ENCODE measurements at regions not wholly inside any gene's neighbourhood (a gene's known extent, or its start where the extent isn't known, plus 50 kb on each side); places are given as distances from the start of the nearest gene placed in this dataset.

DNA sequence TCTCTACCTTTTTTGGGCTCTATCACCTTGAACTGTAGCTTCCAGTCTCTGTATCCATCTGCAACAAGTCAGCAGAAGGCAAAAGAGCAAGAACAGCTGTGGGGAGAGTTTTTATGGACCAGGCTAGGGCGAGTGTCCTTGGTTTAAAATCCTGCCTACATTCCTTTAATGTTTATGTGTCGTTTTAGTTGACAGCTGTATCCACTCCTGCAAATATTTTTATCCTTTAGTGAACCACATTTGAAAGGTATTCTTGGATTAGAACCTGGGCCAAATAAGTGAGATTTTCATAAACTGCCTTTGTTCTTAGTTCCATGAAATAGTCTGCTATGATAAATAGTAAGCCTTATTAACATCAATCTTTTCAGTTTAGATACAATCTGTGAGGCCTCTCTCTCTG, 712.2 kb downstream of the ETS1 start:
- TF ChIP-seq CTCF (IDR thresholded peaks at IDR 0.05) (no peak), EZH2 (IDR thresholded peaks at IDR 0.05; ENCODE audit: borderline replicate concordance, insufficient read depth, low read depth, low read length, poor library complexity, severe bottlenecking) (no peak)
- Histone ChIP-seq H3K36me3 (replicated peaks in 1 of 2; ENCODE audit: control extremely low read depth in 1 of 2, control insufficient read depth in 1 of 2, extremely low read depth in 1 of 2, insufficient read depth in 2 of 2, low read length in 1 of 2) (no peaks in the 10 kb centered on the region), H3K4me1 (ENCODE audit: control insufficient read depth in 2 of 2, insufficient read depth in 2 of 2, low read length in 2 of 2) (no peaks in the 10 kb centered on the region), H2AFZ (ENCODE audit: insufficient read depth, low read depth, low read length, poor library complexity, severe bottlenecking) (no peak overlapping the region), H3K27ac (ENCODE audit: low read length in 2 of 2) (no peak overlapping the region), H4K20me1 (ENCODE audit: control insufficient read depth, insufficient read depth, low read length, poor library complexity, severe bottlenecking) (no peaks in the 10 kb centered on the region), H3K4me2 (replicated peaks; ENCODE audit: low read depth, low read length, poor library complexity, severe bottlenecking) (no peak overlapping the region), H3K27me3 (replicated peaks in 1 of 4; ENCODE audit: control extremely low read depth in 1 of 4, control insufficient read depth in 3 of 4, insufficient read depth in 4 of 4, low read length in 3 of 4) (no peaks in the 10 kb centered on the region), H3K4me3 (ENCODE audit: control extremely low read depth in 1 of 5, extremely low read depth in 1 of 5, insufficient read depth in 1 of 5, low read depth in 2 of 5, low read length in 4 of 5) (no peak overlapping the region), H3K79me2 (ENCODE audit: control insufficient read depth, insufficient read depth, low read length) (no peaks in the 10 kb centered on the region), H3K9ac (ENCODE audit: low read length) (no peak overlapping the region), H3K9me3 (ENCODE audit: control extremely low read depth in 1 of 3, control insufficient read depth in 2 of 3, insufficient read depth in 1 of 3, low read length in 2 of 3) (no peaks in the 10 kb centered on the region)
- no peak overlapping the region for H3K4me3 Mint-ChIP-seq
- DNase-seq (no peak), ATAC-seq (ENCODE audit: low read depth) (no peak)
- H3K27ac Mint-ChIP-seq = no peak overlapping the region
- intact Hi-C loops (cut with micrococcal nuclease) = no loop called here
- no peaks in the 10 kb centered on the region for H3K9me3 Mint-ChIP-seq (ENCODE audit: insufficient read depth)
- ChIA-PET CTCF (no interaction called here), POLR2A (no interaction called here)
- no CpG with 5 or more reads among the region's 2 CpGs for WGBS (ENCODE audit: insufficient coverage)
- H3K4me1 Mint-ChIP-seq = no peaks in the 10 kb centered on the region
- no peaks in the 10 kb centered on the region for H3K27me3 Mint-ChIP-seq

- Histone ChIP-seq H3K9ac (ENCODE audit: low read length) (no peak overlapping the region), H3K4me2 (replicated peaks; ENCODE audit: low read depth, low read length, poor library complexity, severe bottlenecking) (no peak overlapping the region), H2AFZ (ENCODE audit: insufficient read depth, low read depth, low read length, poor library complexity, severe bottlenecking) (no peak overlapping the region), H3K4me3 (ENCODE audit: control extremely low read depth in 1 of 5, extremely low read depth in 1 of 5, insufficient read depth in 1 of 5, low read depth in 2 of 5, low read length in 4 of 5) (no peak overlapping the region), H3K9me3 (ENCODE audit: control extremely low read depth in 1 of 3, control insufficient read depth in 2 of 3, insufficient read depth in 1 of 3, low read length in 2 of 3) (no peaks in the 10 kb centered on the region), H3K27ac (ENCODE audit: low read length in 2 of 2) (no peak overlapping the region), H4K20me1 (ENCODE audit: control insufficient read depth, insufficient read depth, low read length, poor library complexity, severe bottlenecking) (no peaks in the 10 kb centered on the region), H3K36me3 (replicated peaks in 1 of 2; ENCODE audit: control extremely low read depth in 1 of 2, control insufficient read depth in 1 of 2, extremely low read depth in 1 of 2, insufficient read depth in 2 of 2, low read length in 1 of 2) (no peaks in the 10 kb centered on the region), H3K79me2 (ENCODE audit: control insufficient read depth, insufficient read depth, low read length) (no peaks in the 10 kb centered on the region), H3K27me3 (replicated peaks in 1 of 4; ENCODE audit: control extremely low read depth in 1 of 4, control insufficient read depth in 3 of 4, insufficient read depth in 4 of 4, low read length in 3 of 4) (no peaks in the 10 kb centered on the region), H3K4me1 (ENCODE audit: control insufficient read depth in 2 of 2, insufficient read depth in 2 of 2, low read length in 2 of 2) (no peaks in the 10 kb centered on the region)
- CTCF ChIA-PET = no interaction called here
- no peak for ATAC-seq (ENCODE audit: low read depth)
- Mint-ChIP-seq H3K4me1 (no peaks in the 10 kb centered on the region), H3K27ac (no peak overlapping the region), H3K4me3 (no peak overlapping the region), H3K9me3 (ENCODE audit: insufficient read depth) (no peaks in the 10 kb centered on the region), H3K27me3 (no peaks in the 10 kb centered on the region)
- no peak for DNase-seq
- no peak for TF ChIP-seq CTCF (IDR thresholded peaks at IDR 0.05)
- no peak for TF ChIP-seq EZH2 (IDR thresholded peaks at IDR 0.05; ENCODE audit: borderline replicate concordance, insufficient read depth, low read depth, low read length, poor library complexity, severe bottlenecking)
- POLR2A ChIA-PET = no interaction called here
- intact Hi-C loops (cut with micrococcal nuclease) = no loop called here
Measured at GRCh38 chr11:127873478-127873877, 713.9 kb downstream of the ETS1 start.

Measured in B cell (primary cell).